ENCODE measurements at regions not wholly inside any gene's neighbourhood (a gene's known extent, or its start where the extent isn't known, plus 50 kb on each side); places are given as distances from the start of the nearest gene placed in this dataset.

GRCh38 chr4:147037069-147037468 lies 91.4 kb upstream of the TTC29 start:
- TF ChIP-seq CTCF (IDR thresholded peaks at IDR 0.05; ENCODE audit: borderline replicate concordance, extremely low read depth, insufficient read depth), result no peak
- intact Hi-C loops (cut with DNase I), result no loop called here

GRCh38 chr4:147039976-147040575 lies 94.4 kb upstream of the TTC29 start:
- H3K4me3 ChIP-seq (ENCODE audit: low read length in 3 of 3), result no peak overlapping the region
- intact Hi-C loops (cut with DNase I), result no loop called here
- DNase-seq, result no peak
- no peaks in the 10 kb centered on the region for H3K36me3 ChIP-seq (ENCODE audit: control insufficient read depth in 2 of 3, insufficient read depth in 3 of 3, low read length in 3 of 3)
- H3K9ac ChIP-seq (ENCODE audit: low read length in 3 of 3), result no peak overlapping the region
- no peaks in the 10 kb centered on the region for H3K9me3 ChIP-seq (ENCODE audit: control insufficient read depth in 2 of 3, insufficient read depth in 1 of 3, low read length in 3 of 3)
- no peaks in the 10 kb centered on the region for H3K4me1 ChIP-seq (ENCODE audit: control insufficient read depth in 2 of 3, insufficient read depth in 2 of 3, low read depth in 1 of 3, low read length in 3 of 3)
- TF ChIP-seq CTCF (IDR thresholded peaks at IDR 0.05; ENCODE audit: borderline replicate concordance, extremely low read depth, insufficient read depth), result no peak
- no peak overlapping the region for H3K27ac ChIP-seq (ENCODE audit: low read depth in 2 of 2, low read length in 2 of 2)
- H3K27me3 ChIP-seq (ENCODE audit: control insufficient read depth, insufficient read depth, low read length), result no peaks in the 10 kb centered on the region
- no peak for FAIRE-seq

More at GRCh38 chr4:147037069-147037468, 91.4 kb upstream of the TTC29 start:
- Histone ChIP-seq H3K9ac (ENCODE audit: low read length in 3 of 3) (no peak overlapping the region), H3K36me3 (ENCODE audit: control insufficient read depth in 2 of 3, insufficient read depth in 3 of 3, low read length in 3 of 3) (no peaks in the 10 kb centered on the region), H3K27me3 (ENCODE audit: control insufficient read depth, insufficient read depth, low read length) (no peaks in the 10 kb centered on the region), H3K4me3 (ENCODE audit: low read length in 3 of 3) (no peak overlapping the region), H3K4me1 (ENCODE audit: control insufficient read depth in 2 of 3, insufficient read depth in 2 of 3, low read depth in 1 of 3, low read length in 3 of 3) (no peaks in the 10 kb centered on the region), H3K27ac (ENCODE audit: low read depth in 2 of 2, low read length in 2 of 2) (no peak overlapping the region), H3K9me3 (ENCODE audit: control insufficient read depth in 2 of 3, insufficient read depth in 1 of 3, low read length in 3 of 3) (no peaks in the 10 kb centered on the region)
- no peak for DNase-seq
- FAIRE-seq, result no peak

GRCh38 chr4:147040874-147041273 lies 95.2 kb upstream of the TTC29 start:
- Histone ChIP-seq H3K36me3 (ENCODE audit: control insufficient read depth in 2 of 3, insufficient read depth in 3 of 3, low read length in 3 of 3) (no peaks in the 10 kb centered on the region), H3K4me3 (ENCODE audit: low read length in 3 of 3) (no peak overlapping the region), H3K9ac (ENCODE audit: low read length in 3 of 3) (no peak overlapping the region), H3K27ac (ENCODE audit: low read depth in 2 of 2, low read length in 2 of 2) (no peak overlapping the region), H3K27me3 (ENCODE audit: control insufficient read depth, insufficient read depth, low read length) (no peaks in the 10 kb centered on the region), H3K4me1 (ENCODE audit: control insufficient read depth in 2 of 3, insufficient read depth in 2 of 3, low read depth in 1 of 3, low read length in 3 of 3) (no peaks in the 10 kb centered on the region), H3K9me3 (ENCODE audit: control insufficient read depth in 2 of 3, insufficient read depth in 1 of 3, low read length in 3 of 3) (no peaks in the 10 kb centered on the region)
- DNase-seq (no peak), FAIRE-seq (no peak)
- intact Hi-C loops (cut with DNase I), result no loop called here
- TF ChIP-seq CTCF (IDR thresholded peaks at IDR 0.05; ENCODE audit: borderline replicate concordance, extremely low read depth, insufficient read depth), result no peak

GRCh38 chr4:147041376-147041775 lies 95.7 kb upstream of the TTC29 start:
- Histone ChIP-seq H3K36me3 (ENCODE audit: control insufficient read depth in 2 of 3, insufficient read depth in 3 of 3, low read length in 3 of 3) (no peaks in the 10 kb centered on the region), H3K27me3 (ENCODE audit: control insufficient read depth, insufficient read depth, low read length) (no peaks in the 10 kb centered on the region), H3K27ac (ENCODE audit: low read depth in 2 of 2, low read length in 2 of 2) (no peak overlapping the region), H3K9ac (ENCODE audit: low read length in 3 of 3) (no peak overlapping the region), H3K4me3 (ENCODE audit: low read length in 3 of 3) (no peak overlapping the region), H3K4me1 (ENCODE audit: control insufficient read depth in 2 of 3, insufficient read depth in 2 of 3, low read depth in 1 of 3, low read length in 3 of 3) (no peaks in the 10 kb centered on the region), H3K9me3 (ENCODE audit: control insufficient read depth in 2 of 3, insufficient read depth in 1 of 3, low read length in 3 of 3) (no peaks in the 10 kb centered on the region)
- intact Hi-C loops (cut with DNase I), result no loop called here
- DNase-seq (no peak), FAIRE-seq (no peak)
- TF ChIP-seq CTCF (IDR thresholded peaks at IDR 0.05; ENCODE audit: borderline replicate concordance, extremely low read depth, insufficient read depth), result no peak

Measured in kidney (tissue), 13 donors.